ENCODE measurements at regions not wholly inside any gene's neighbourhood (a gene's known extent, or its start where the extent isn't known, plus 50 kb on each side); places are given as distances from the start of the nearest gene placed in this dataset.

DNA sequence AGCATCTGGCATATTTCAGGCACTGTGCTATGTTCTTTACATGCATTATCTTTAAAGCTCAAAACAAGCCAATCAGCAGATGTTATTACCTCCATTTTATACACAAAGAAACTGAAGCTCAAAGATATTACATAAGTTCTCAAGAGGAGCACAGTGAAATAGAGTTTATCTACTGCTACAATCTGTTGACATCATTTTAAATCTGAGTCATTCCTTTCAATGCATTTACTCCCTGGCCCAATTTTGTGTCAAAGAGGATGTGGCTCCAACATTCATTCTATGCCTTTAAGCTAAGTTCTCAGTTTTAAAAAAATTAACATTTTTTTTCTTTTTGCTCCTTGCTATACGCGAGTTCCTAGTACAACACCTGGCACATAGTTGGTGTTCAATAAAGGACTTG lies 486.3 kb upstream of the ZNF462 start:
- Histone ChIP-seq H3K27me3 (ENCODE audit: control insufficient read depth, extremely low read depth, insufficient read depth, low read length) (no peaks in the 10 kb centered on the region), H3K79me2 (ENCODE audit: control insufficient read depth, insufficient read depth, low read length) (no peaks in the 10 kb centered on the region), H3K9me1 (ENCODE audit: control insufficient read depth, extremely low read depth, insufficient read depth, low read length) (no peaks in the 10 kb centered on the region), H3K4me2 (ENCODE audit: control insufficient read depth, extremely low read depth, insufficient read depth, low read depth, low read length) (no peak overlapping the region), H3K27ac (ENCODE audit: control insufficient read depth, insufficient read depth, low read length) (no peak overlapping the region), H3K36me3 (ENCODE audit: control insufficient read depth in 2 of 2, extremely low read depth in 1 of 2, insufficient read depth in 2 of 2, low read length in 2 of 2) (no peaks in the 10 kb centered on the region), H3K9ac (ENCODE audit: control insufficient read depth, extremely low read depth, insufficient read depth, low read length) (no peak overlapping the region), H3K4me1 (ENCODE audit: control insufficient read depth, extremely low read depth, insufficient read depth, low read length) (peaks cover 6% of the 10 kb centered on the region), H3K9me3 (ENCODE audit: control insufficient read depth, low read depth, low read length) (no peaks in the 10 kb centered on the region), H4K20me1 (ENCODE audit: control insufficient read depth, extremely low read depth, insufficient read depth, low read length) (no peaks in the 10 kb centered on the region), H2AFZ (ENCODE audit: control insufficient read depth, low read length) (no peak overlapping the region), H3K4me3 (ENCODE audit: control insufficient read depth in 2 of 3, extremely low read depth in 1 of 3, insufficient read depth in 2 of 3, low read depth in 1 of 3, low read length in 3 of 3) (no peak overlapping the region)
- TF ChIP-seq, protein P1, sequence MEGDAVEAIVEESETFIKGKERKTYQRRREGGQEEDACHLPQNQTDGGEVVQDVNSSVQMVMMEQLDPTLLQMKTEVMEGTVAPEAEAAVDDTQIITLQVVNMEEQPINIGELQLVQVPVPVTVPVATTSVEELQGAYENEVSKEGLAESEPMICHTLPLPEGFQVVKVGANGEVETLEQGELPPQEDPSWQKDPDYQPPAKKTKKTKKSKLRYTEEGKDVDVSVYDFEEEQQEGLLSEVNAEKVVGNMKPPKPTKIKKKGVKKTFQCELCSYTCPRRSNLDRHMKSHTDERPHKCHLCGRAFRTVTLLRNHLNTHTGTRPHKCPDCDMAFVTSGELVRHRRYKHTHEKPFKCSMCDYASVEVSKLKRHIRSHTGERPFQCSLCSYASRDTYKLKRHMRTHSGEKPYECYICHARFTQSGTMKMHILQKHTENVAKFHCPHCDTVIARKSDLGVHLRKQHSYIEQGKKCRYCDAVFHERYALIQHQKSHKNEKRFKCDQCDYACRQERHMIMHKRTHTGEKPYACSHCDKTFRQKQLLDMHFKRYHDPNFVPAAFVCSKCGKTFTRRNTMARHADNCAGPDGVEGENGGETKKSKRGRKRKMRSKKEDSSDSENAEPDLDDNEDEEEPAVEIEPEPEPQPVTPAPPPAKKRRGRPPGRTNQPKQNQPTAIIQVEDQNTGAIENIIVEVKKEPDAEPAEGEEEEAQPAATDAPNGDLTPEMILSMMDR (optimal IDR thresholded peaks at IDR 0.05 in 1 of 3, IDR thresholded peaks at IDR 0.05 in 1 of 3, conservative IDR thresholded peaks at IDR 0.05 in 1 of 3; ENCODE audit: extremely low read depth in 1 of 3, insufficient read depth in 2 of 3, low read length in 3 of 3): no peak
- no peak for TF ChIP-seq EZH2 (IDR thresholded peaks at IDR 0.05; ENCODE audit: low read length)
- dilution Hi-C loops (cut with MboI; ENCODE audit: extremely low pct_ligation_motif_present, low sequenced_read_pairs): no loop called here
- DNase-seq (ENCODE audit: low read depth, low spot score): peak; percentile 0
- FAIRE-seq: no peak

DNA sequence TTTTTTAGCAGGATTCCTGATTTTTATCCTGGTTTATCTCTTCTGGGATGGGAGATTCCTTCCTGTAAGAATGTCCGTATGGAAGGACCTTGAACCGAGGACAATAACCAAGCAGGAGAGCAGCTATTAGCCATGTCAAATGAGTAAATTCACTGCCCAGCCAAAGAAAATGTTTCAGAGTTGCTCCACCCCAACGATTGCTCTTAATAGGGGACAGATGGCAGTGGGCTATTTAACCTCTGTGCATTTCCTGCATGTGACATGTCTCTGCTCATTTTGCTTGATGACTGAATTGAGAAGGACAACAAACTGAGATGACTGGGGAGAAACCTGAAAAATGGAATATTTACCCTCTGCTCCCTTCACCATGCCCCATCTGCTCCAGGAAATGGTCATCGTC lies 479.9 kb upstream of the ZNF462 start:
- H2AFZ ChIP-seq (ENCODE audit: control insufficient read depth, low read length): no peak overlapping the region
- no peak overlapping the region for H3K27ac ChIP-seq (ENCODE audit: control insufficient read depth, insufficient read depth, low read length)
- H4K20me1 ChIP-seq (ENCODE audit: control insufficient read depth, extremely low read depth, insufficient read depth, low read length): no peaks in the 10 kb centered on the region
- no peak overlapping the region for H3K4me2 ChIP-seq (ENCODE audit: control insufficient read depth, extremely low read depth, insufficient read depth, low read depth, low read length)
- no peaks in the 10 kb centered on the region for H3K9me3 ChIP-seq (ENCODE audit: control insufficient read depth, low read depth, low read length)
- DNase-seq (ENCODE audit: low read depth, low spot score) (no peak), FAIRE-seq (no peak)
- H3K27me3 ChIP-seq (ENCODE audit: control insufficient read depth, extremely low read depth, insufficient read depth, low read length): no peaks in the 10 kb centered on the region
- dilution Hi-C loops (cut with MboI; ENCODE audit: extremely low pct_ligation_motif_present, low sequenced_read_pairs): no loop called here
- no peak overlapping the region for H3K9ac ChIP-seq (ENCODE audit: control insufficient read depth, extremely low read depth, insufficient read depth, low read length)
- TF ChIP-seq EZH2 (IDR thresholded peaks at IDR 0.05; ENCODE audit: low read length): no peak
- TF ChIP-seq, protein P1 (optimal IDR thresholded peaks at IDR 0.05 in 1 of 3, IDR thresholded peaks at IDR 0.05 in 1 of 3, conservative IDR thresholded peaks at IDR 0.05 in 1 of 3; ENCODE audit: extremely low read depth in 1 of 3, insufficient read depth in 2 of 3, low read length in 3 of 3): no peak
- no peaks in the 10 kb centered on the region for H3K4me1 ChIP-seq (ENCODE audit: control insufficient read depth, extremely low read depth, insufficient read depth, low read length)
- H3K9me1 ChIP-seq (ENCODE audit: control insufficient read depth, extremely low read depth, insufficient read depth, low read length): no peaks in the 10 kb centered on the region
- no peaks in the 10 kb centered on the region for H3K79me2 ChIP-seq (ENCODE audit: control insufficient read depth, insufficient read depth, low read length)
- H3K36me3 ChIP-seq (ENCODE audit: control insufficient read depth in 2 of 2, extremely low read depth in 1 of 2, insufficient read depth in 2 of 2, low read length in 2 of 2): no peaks in the 10 kb centered on the region
- H3K4me3 ChIP-seq (ENCODE audit: control insufficient read depth in 2 of 3, extremely low read depth in 1 of 3, insufficient read depth in 2 of 3, low read depth in 1 of 3, low read length in 3 of 3): no peak overlapping the region
